MM.1S (cell line): ENCODE measurements at regions not wholly inside any gene's neighbourhood (a gene's known extent, or its start where the extent isn't known, plus 50 kb on each side); places are given as distances from the start of the nearest gene placed in this dataset.

Experiments used
- DNase-seq: peaks from one replicate; pipeline ENCODE4 v3.0.0-alpha.2; 2015
- H2AFZ ChIP-seq: fragments of 300-600 bp; sonication (generic); 2 replicates; pipeline ENCODE4 v1.6.0; 2016; ENCODE audit warnings: antibody characterized with exemption, low read length
- H3F3A ChIP-seq: fragments of 300-600 bp; sonication (generic); 2 replicates; pipeline ENCODE4 v1.6.1; 2016; ENCODE audit warnings: mild to moderate bottlenecking, antibody characterized with exemption, low read length, moderate library complexity, mixed read lengths; ENCODE audit not compliant: insufficient read depth
- H3K27ac ChIP-seq: fragments of 300-600 bp; sonication (generic); 2 replicates; pipeline ENCODE4 v1.5.1; 2016; ENCODE audit warnings: mild to moderate bottlenecking, low read length
- H3K27me3 ChIP-seq: fragments of 300-600 bp; sonication (generic); replicated peaks from 2 replicates; pipeline ENCODE4 v1.6.0; 2016; ENCODE audit warnings: low read length; ENCODE audit not compliant: insufficient read depth
- H3K36me3 ChIP-seq: fragments of 300-600 bp; sonication (generic); replicated peaks from 2 replicates; pipeline ENCODE4 v1.6.1; 2016; ENCODE audit warnings: mild to moderate bottlenecking, low read length, mixed read lengths; ENCODE audit not compliant: insufficient read depth
- H3K4me1 ChIP-seq: fragments of 300-600 bp; sonication (generic); 2 replicates; pipeline ENCODE4 v1.6.1; 2016; ENCODE audit warnings: low read length, mixed read lengths
- H3K4me2 ChIP-seq: fragments of 300-600 bp; sonication (generic); 2 replicates; pipeline ENCODE4 v1.6.0; 2016; ENCODE audit warnings: low read depth, low read length
- H3K4me3 ChIP-seq: fragments of 300-600 bp; sonication (generic); 2 replicates; pipeline ENCODE4 v1.5.1; 2016; ENCODE audit warnings: low read length, mixed read lengths
- H3K79me2 ChIP-seq: fragments of 300-600 bp; sonication (generic); 2 replicates; pipeline ENCODE4 v1.6.1; 2016; ENCODE audit warnings: mixed run types, low read length, mixed read lengths
- H3K9ac ChIP-seq: fragments of 300-600 bp; sonication (generic); 2 replicates; pipeline ENCODE4 v1.6.1; 2016; ENCODE audit warnings: low read length, mixed read lengths
- H3K9me2 ChIP-seq: fragments of 300-600 bp; sonication (generic); replicated peaks from 2 replicates; pipeline ENCODE4 v1.6.1; 2016; ENCODE audit warnings: mild to moderate bottlenecking, low read length, mixed read lengths; ENCODE audit not compliant: insufficient read depth
- H3K9me3 ChIP-seq: fragments of 300-600 bp; sonication (generic); replicated peaks from 2 replicates; pipeline ENCODE4 v1.6.1; 2016; ENCODE audit warnings: mild to moderate bottlenecking, low read length, mixed read lengths; ENCODE audit not compliant: insufficient read depth
- H4K20me1 ChIP-seq: fragments of 300-600 bp; sonication (generic); 2 replicates; pipeline ENCODE4 v1.6.1; 2016; ENCODE audit warnings: mild to moderate bottlenecking, low read length, moderate library complexity, mixed read lengths; ENCODE audit not compliant: insufficient read depth
- EZH2 ChIP-seq: fragments of 300-600 bp; sonication (generic); optimal IDR thresholded peaks from 2 replicates; pipeline ENCODE3; 2017; ENCODE audit warnings: low read depth, mild to moderate bottlenecking, antibody characterized with exemption, low read length, mixed read lengths
- EZH2phosphoT487 ChIP-seq: fragments of 300-600 bp; sonication (generic); IDR thresholded peaks from 2 replicates; pipeline ENCODE4 v1.6.1; 2018; ENCODE audit warnings: antibody characterized with exemption, low read length
- TF ChIP-seq, protein P1 (sequence below): fragments of 300-600 bp; sonication (generic); IDR thresholded peaks from 2 replicates; pipeline ENCODE4 v1.5.1; 2016; ENCODE audit warnings: antibody characterized with exemption, low read length, mixed read lengths

- Histone ChIP-seq H2AFZ (no peak overlapping the region), H3K9me3 (no peaks in the 10 kb centered on the region), H3K27me3 (no peaks in the 10 kb centered on the region), H3K36me3 (no peaks in the 10 kb centered on the region), H3K9ac (no peak overlapping the region), H3K9me2 (no peaks in the 10 kb centered on the region), H3K4me2 (no peak overlapping the region), H4K20me1 (no peaks in the 10 kb centered on the region), H3K4me1 (no peaks in the 10 kb centered on the region), H3K79me2 (no peaks in the 10 kb centered on the region), H3F3A (no peaks in the 10 kb centered on the region), H3K27ac (no peak overlapping the region), H3K4me3 (no peak overlapping the region)
- TF ChIP-seq EZH2phosphoT487 (no peak), EZH2 (no peak)
- TF ChIP-seq, protein P1, sequence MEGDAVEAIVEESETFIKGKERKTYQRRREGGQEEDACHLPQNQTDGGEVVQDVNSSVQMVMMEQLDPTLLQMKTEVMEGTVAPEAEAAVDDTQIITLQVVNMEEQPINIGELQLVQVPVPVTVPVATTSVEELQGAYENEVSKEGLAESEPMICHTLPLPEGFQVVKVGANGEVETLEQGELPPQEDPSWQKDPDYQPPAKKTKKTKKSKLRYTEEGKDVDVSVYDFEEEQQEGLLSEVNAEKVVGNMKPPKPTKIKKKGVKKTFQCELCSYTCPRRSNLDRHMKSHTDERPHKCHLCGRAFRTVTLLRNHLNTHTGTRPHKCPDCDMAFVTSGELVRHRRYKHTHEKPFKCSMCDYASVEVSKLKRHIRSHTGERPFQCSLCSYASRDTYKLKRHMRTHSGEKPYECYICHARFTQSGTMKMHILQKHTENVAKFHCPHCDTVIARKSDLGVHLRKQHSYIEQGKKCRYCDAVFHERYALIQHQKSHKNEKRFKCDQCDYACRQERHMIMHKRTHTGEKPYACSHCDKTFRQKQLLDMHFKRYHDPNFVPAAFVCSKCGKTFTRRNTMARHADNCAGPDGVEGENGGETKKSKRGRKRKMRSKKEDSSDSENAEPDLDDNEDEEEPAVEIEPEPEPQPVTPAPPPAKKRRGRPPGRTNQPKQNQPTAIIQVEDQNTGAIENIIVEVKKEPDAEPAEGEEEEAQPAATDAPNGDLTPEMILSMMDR: no peak
- DNase-seq: no peak
These were observed 343.0 kb downstream of the NUF2 start for GRCh38 chr1:163664671-163665335.

DNA sequence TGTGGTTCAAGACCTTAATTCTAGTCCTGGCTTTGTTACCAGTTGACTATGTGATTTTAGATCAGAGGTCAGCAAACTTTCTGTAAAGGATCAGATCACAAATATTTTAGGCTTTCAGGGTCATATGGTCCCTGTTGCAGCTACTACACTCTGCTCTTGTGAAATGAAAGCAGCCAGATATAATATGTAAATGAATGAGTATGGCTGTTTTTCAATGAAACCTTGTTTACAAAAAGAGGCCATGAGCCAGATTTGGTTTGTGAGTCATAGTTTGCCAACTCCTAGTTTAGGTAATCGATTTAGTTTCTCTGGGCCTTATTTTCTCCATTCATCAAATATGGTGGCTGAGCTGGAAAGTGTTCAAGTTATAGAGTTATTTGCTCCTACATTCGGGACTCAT is 346.7 kb downstream of the NUF2 start:
- Histone ChIP-seq H4K20me1 (no peaks in the 10 kb centered on the region), H3K9me3 (no peaks in the 10 kb centered on the region; the same call in 1 of the 2 replicates), H3K27ac (no peak overlapping the region), H3F3A (no peaks in the 10 kb centered on the region), H3K4me1 (no peaks in the 10 kb centered on the region), H3K9ac (no peak overlapping the region), H2AFZ (no peak overlapping the region), H3K36me3 (no peaks in the 10 kb centered on the region), H3K79me2 (no peaks in the 10 kb centered on the region), H3K4me3 (no peak overlapping the region), H3K27me3 (no peaks in the 10 kb centered on the region), H3K9me2 (no peaks in the 10 kb centered on the region), H3K4me2 (no peak overlapping the region)
- TF ChIP-seq EZH2 (no peak), EZH2phosphoT487 (no peak)
- TF ChIP-seq, protein P1: no peak
- no peak for DNase-seq

DNA sequence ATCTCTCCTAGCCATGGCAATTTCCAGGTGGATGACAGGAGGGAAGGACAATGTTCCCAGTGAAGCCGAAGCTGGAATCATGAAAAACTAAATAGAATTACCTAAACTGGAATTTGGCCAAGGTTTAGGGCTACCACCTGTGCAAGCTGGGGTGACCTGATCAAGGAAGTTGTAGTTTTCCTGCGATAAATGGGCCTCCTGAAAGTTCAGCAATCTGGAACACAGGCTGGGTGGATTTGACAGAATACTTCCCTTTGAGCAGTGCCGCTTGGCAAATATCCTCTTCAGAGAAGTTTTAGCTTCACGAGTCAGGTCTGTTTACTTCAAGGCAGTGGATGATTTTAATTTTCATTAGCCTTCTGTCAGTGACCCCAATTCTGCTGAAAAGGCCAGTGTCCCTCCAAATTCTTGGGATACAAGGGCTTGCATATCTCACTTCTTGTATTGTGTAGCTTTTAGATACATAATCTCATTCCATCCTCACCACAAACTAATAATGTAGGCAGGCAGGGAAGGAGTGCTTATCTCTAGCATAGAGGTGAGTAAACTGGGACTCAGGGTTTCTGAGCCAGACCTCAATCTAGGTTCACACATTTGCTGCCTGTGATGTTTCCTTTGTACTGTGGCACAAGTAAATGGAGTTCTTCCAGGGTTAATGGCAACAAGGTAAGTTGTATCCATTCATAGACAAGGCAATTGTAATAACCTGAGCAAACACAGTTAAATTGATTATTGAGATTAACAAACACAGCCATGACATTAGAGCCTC is 349.4 kb downstream of the NUF2 start:
- no peak for DNase-seq
- Histone ChIP-seq H3K9ac (no peak overlapping the region), H3K9me3 (no peaks in the 10 kb centered on the region; the same call in 1 of the 2 replicates), H3F3A (no peaks in the 10 kb centered on the region), H3K79me2 (no peaks in the 10 kb centered on the region), H3K4me2 (no peak overlapping the region), H3K27me3 (no peaks in the 10 kb centered on the region), H3K27ac (no peak overlapping the region), H3K4me1 (no peaks in the 10 kb centered on the region), H3K4me3 (no peak overlapping the region), H3K36me3 (no peaks in the 10 kb centered on the region), H4K20me1 (no peaks in the 10 kb centered on the region), H2AFZ (no peak overlapping the region), H3K9me2 (no peaks in the 10 kb centered on the region)
- TF ChIP-seq, protein P1: no peak
- TF ChIP-seq EZH2: no peak
- no peak for TF ChIP-seq EZH2phosphoT487
